Stimulated activated CD8-positive, alpha-beta memory T cell treated with anti-CD3 and anti-CD28 coated beads, Interleukin-7, amount 100 ng/mL, for 24 hours (primary cell): ENCODE measurements at regions not wholly inside any gene's neighbourhood (a gene's known extent, or its start where the extent isn't known, plus 50 kb on each side); places are given as distances from the start of the nearest gene placed in this dataset.

ENCODE experiments used
- DNase-seq: peaks from one replicate; pipeline ENCODE4 v3.0.0-alpha.2; 2020; ENCODE audit warnings: low read depth

- DNase-seq: no peak
Measured at GRCh38 chr9:129236441-129237145, 58.5 kb upstream of the IER5L start.

- no peak for DNase-seq
Measured at GRCh38 chr9:129235931-129236331, 57.9 kb upstream of the IER5L start.

GRCh38 chr9:129235041-129235930 lies 57.2 kb upstream of the IER5L start:
- no peak for DNase-seq

GRCh38 chr9:129234491-129234890 lies 56.4 kb upstream of the IER5L start:
- DNase-seq: no peak

- DNase-seq: no peak
Measured at GRCh38 chr9:129232839-129233591, 55.0 kb upstream of the IER5L start.

- DNase-seq: no peak
Measured at GRCh38 chr9:129231759-129232158, 53.7 kb upstream of the IER5L start.

GRCh38 chr9:129231022-129231739 lies 53.1 kb upstream of the IER5L start:
- no peak for DNase-seq

- DNase-seq: no peak
Measured at GRCh38 chr9:129230302-129230701, 52.2 kb upstream of the IER5L start.
